ENCODE measurements at regions not wholly inside any gene's neighbourhood (a gene's known extent, or its start where the extent isn't known, plus 50 kb on each side); places are given as distances from the start of the nearest gene placed in this dataset.

GRCh38 chr13:38283346-38283745, 66.3 kb upstream of the UFM1 start:
- no peak overlapping the region for H3K27ac ChIP-seq
- WGBS, 5 donors: 50 to 70% (median 58%) methylated on average over 1 of the region's 1 CpG
- H3K4me3 ChIP-seq: no peak overlapping the region
- H3K36me3 ChIP-seq: no peaks in the 10 kb centered on the region
- no peaks in the 10 kb centered on the region for H3K4me1 ChIP-seq
- no peak for DNase-seq
- no peaks in the 10 kb centered on the region for H3K27me3 ChIP-seq (replicated peaks in 1 of 7)
- TF ChIP-seq POLR2AphosphoS5 (IDR thresholded peaks at IDR 0.05) (no peak), POLR2A (IDR thresholded peaks at IDR 0.05) (no peak), CTCF (IDR thresholded peaks at IDR 0.05 in 8 of 11, conservative IDR thresholded peaks at IDR 0.05 in 3 of 11) (no peak)
- H3K9me3 ChIP-seq: peaks cover 0 to 51% (median 25%) of the 10 kb centered on the region in 8 donors
- intact Hi-C loops (cut with DNase I; ENCODE audit: low total_unique reads): no loop called here

- no peak overlapping the region for H3K27ac ChIP-seq
- TF ChIP-seq POLR2A (IDR thresholded peaks at IDR 0.05): no peak
- no peak for TF ChIP-seq CTCF (IDR thresholded peaks at IDR 0.05 in 8 of 11, conservative IDR thresholded peaks at IDR 0.05 in 3 of 11)
- peak; percentile 42 for DNase-seq
- no peaks in the 10 kb centered on the region for H3K4me1 ChIP-seq
- H3K9me3 ChIP-seq: peaks cover 0 to 30% (median 15%) of the 10 kb centered on the region in 8 donors
- no peak overlapping the region for H3K4me3 ChIP-seq
- WGBS, 5 donors: 25 to 75% (median 69%) methylated on average over 1 to 2 of the region's 2 CpGs
- H3K27me3 ChIP-seq (replicated peaks in 1 of 7): no peaks in the 10 kb centered on the region
- no peaks in the 10 kb centered on the region for H3K36me3 ChIP-seq
- intact Hi-C loops (cut with DNase I; ENCODE audit: low total_unique reads): no loop called here
Measured at GRCh38 chr13:38265132-38265497, 84.5 kb upstream of the UFM1 start.

GRCh38 chr13:38264363-38265131, 85.1 kb upstream of the UFM1 start:
- Histone ChIP-seq H3K9me3 (peaks cover 0 to 26% (median 15%) of the 10 kb centered on the region in 8 donors), H3K4me3 (no peak overlapping the region), H3K27me3 (replicated peaks in 1 of 7) (no peaks in the 10 kb centered on the region), H3K36me3 (no peaks in the 10 kb centered on the region), H3K4me1 (no peaks in the 10 kb centered on the region), H3K27ac (no peak overlapping the region)
- intact Hi-C loops (cut with DNase I; ENCODE audit: low total_unique reads): no loop called here
- no peak for DNase-seq
- 68 to 91% (median 76%) methylated on average over 5 to 9 of the region's 9 CpGs for WGBS, 5 donors
- TF ChIP-seq POLR2AphosphoS5 (IDR thresholded peaks at IDR 0.05) (no peak), POLR2A (IDR thresholded peaks at IDR 0.05) (no peak), CTCF (IDR thresholded peaks at IDR 0.05 in 8 of 11, conservative IDR thresholded peaks at IDR 0.05 in 3 of 11) (no peak)

GRCh38 chr13:38262211-38262610, 87.4 kb upstream of the UFM1 start:
- peaks cover 0 to 7% (median 0%) of the 10 kb centered on the region in 8 donors for H3K9me3 ChIP-seq
- H3K27ac ChIP-seq: no peak overlapping the region
- DNase-seq: no peak
- TF ChIP-seq POLR2AphosphoS5 (IDR thresholded peaks at IDR 0.05) (no peak), CTCF (IDR thresholded peaks at IDR 0.05 in 8 of 11, conservative IDR thresholded peaks at IDR 0.05 in 3 of 11) (no peak), POLR2A (IDR thresholded peaks at IDR 0.05) (no peak)
- no peaks in the 10 kb centered on the region for H3K4me1 ChIP-seq
- intact Hi-C loops (cut with DNase I; ENCODE audit: low total_unique reads): no loop called here
- H3K27me3 ChIP-seq (replicated peaks in 1 of 7): no peaks in the 10 kb centered on the region
- no peaks in the 10 kb centered on the region for H3K36me3 ChIP-seq
- H3K4me3 ChIP-seq: no peak overlapping the region

All from spleen (tissue), 11 donors.